GM23338 (cell line): ENCODE measurements at regions not wholly inside any gene's neighbourhood (a gene's known extent, or its start where the extent isn't known, plus 50 kb on each side); places are given as distances from the start of the nearest gene placed in this dataset.

Source experiments
- ATAC-seq: fragments of 200-7000 bp; cut with Tn5 transposase; 3 replicates; pipeline ENCODE4 v1.9.1; 2020
- DNase-seq: peaks from one replicate; pipeline ENCODE4 v3.0.0-alpha.2; 2015; ENCODE audit warnings: low spot score
- H2AFZ ChIP-seq: fragments of 200-600 bp; sonication (generic); 2 replicates; pipeline ENCODE4 v1.8.0; 2016; ENCODE audit warnings: antibody characterized with exemption, mild to moderate bottlenecking, moderate library complexity
- H3F3A ChIP-seq: fragments of 200-600 bp; sonication (generic); replicated peaks from 2 replicates; pipeline ENCODE4 v1.8.0; 2017; ENCODE audit warnings: antibody characterized with exemption, mixed run types, low read depth
- H3K27ac ChIP-seq: fragments of 200-600 bp; sonication (generic); 2 replicates; pipeline ENCODE4 v1.6.1; 2016; ENCODE audit warnings: low read depth
- H3K27me3 ChIP-seq: fragments of 200-600 bp; sonication (generic); 2 replicates; pipeline ENCODE4 v1.8.0; 2016; ENCODE audit warnings: mild to moderate bottlenecking, mixed run types, moderate library complexity; ENCODE audit not compliant: insufficient read depth
- H3K36me3 ChIP-seq: fragments of 200-600 bp; sonication (generic); 2 replicates; pipeline ENCODE4 v1.8.0; 2016; ENCODE audit warnings: mild to moderate bottlenecking; ENCODE audit not compliant: insufficient read depth
- H3K4me1 ChIP-seq: fragments of 200-600 bp; sonication (generic); 2 replicates; pipeline ENCODE4 v1.8.0; 2016; ENCODE audit warnings: mild to moderate bottlenecking, moderate library complexity; ENCODE audit not compliant: insufficient read depth
- H3K4me2 ChIP-seq: fragments of 200-600 bp; sonication (generic); 2 replicates; pipeline ENCODE4 v1.7.1; 2017; ENCODE audit warnings: mixed run types
- H3K4me3 ChIP-seq: fragments of 200-600 bp; sonication (generic); 2 replicates; pipeline ENCODE4 v1.6.1; 2016; ENCODE audit warnings: mixed run types
- H3K79me2 ChIP-seq: fragments of 200-600 bp; sonication (generic); replicated peaks from 2 replicates; pipeline ENCODE4 v1.8.0; 2017; ENCODE audit warnings: mild to moderate bottlenecking; ENCODE audit not compliant: insufficient read depth
- H3K9me2 ChIP-seq: fragments of 200-600 bp; sonication (generic); 2 replicates; pipeline ENCODE4 v1.8.0; 2017; ENCODE audit not compliant: insufficient read depth
- H4K20me1 ChIP-seq: fragments of 200-600 bp; sonication (generic); replicated peaks from 2 replicates; pipeline ENCODE4 v1.8.0; 2017; ENCODE audit warnings: mild to moderate bottlenecking; ENCODE audit not compliant: insufficient read depth
- H3K27ac Mint-ChIP-seq: 2 replicates; pipeline ENCODE4 v1.8.0; 2020; ENCODE audit warnings: inconsistent platforms, mild to moderate bottlenecking, moderate library complexity, mixed read lengths
- H3K27me3 Mint-ChIP-seq: 3 replicates; pipeline ENCODE4 v1.8.0; 2022; ENCODE audit warnings: low read depth, mild to moderate bottlenecking, moderate library complexity, mixed read lengths, inconsistent platforms; ENCODE audit not compliant: insufficient read depth, poor library complexity
- H3K36me3 Mint-ChIP-seq: 3 replicates; pipeline ENCODE4 v1.8.0; 2021; ENCODE audit warnings: low read depth, mild to moderate bottlenecking, inconsistent platforms, moderate library complexity, mixed read lengths
- H3K4me1 Mint-ChIP-seq: 3 replicates; pipeline ENCODE4 v1.8.0; 2020; ENCODE audit warnings: mild to moderate bottlenecking, inconsistent platforms, mixed read lengths
- H3K4me3 Mint-ChIP-seq: 3 replicates; pipeline ENCODE4 v1.8.0; 2021; ENCODE audit warnings: moderate library complexity, mild to moderate bottlenecking, inconsistent platforms, mixed read lengths
- H3K9me3 Mint-ChIP-seq: 3 replicates; pipeline ENCODE4 v1.8.0; 2020; ENCODE audit warnings: moderate library complexity, mild to moderate bottlenecking, inconsistent platforms, mixed read lengths
- ETS1 ChIP-seq: IDR thresholded peaks from 2 replicates; pipeline ENCODE4 v1.6.1; 2016; ENCODE audit warnings: antibody characterized with exemption
- EZH2 ChIP-seq: fragments of 200-600 bp; sonication (generic); IDR thresholded peaks from one replicate; pipeline ENCODE4 v1.8.0; 2017; ENCODE audit warnings: antibody characterized with exemption, mild to moderate bottlenecking, low read depth; ENCODE audit not compliant: unreplicated experiment
- EZH2phosphoT487 ChIP-seq: fragments of 200-600 bp; sonication (generic); IDR thresholded peaks from one replicate; pipeline ENCODE4 v1.8.1; 2018; ENCODE audit warnings: antibody characterized with exemption; ENCODE audit not compliant: unreplicated experiment
- JUNB ChIP-seq: IDR thresholded peaks from one replicate; pipeline ENCODE4 v1.6.1; 2016; ENCODE audit warnings: antibody characterized with exemption; ENCODE audit not compliant: unreplicated experiment
- NANOG ChIP-seq: IDR thresholded peaks from 2 replicates; pipeline ENCODE4 v1.6.1; 2016; ENCODE audit warnings: antibody characterized with exemption, borderline replicate concordance
- POLR2AphosphoS5 ChIP-seq: IDR thresholded peaks from 2 replicates; pipeline ENCODE4 v1.6.1; 2016; ENCODE audit warnings: antibody characterized with exemption, low read depth
- ZNF114 ChIP-seq: fragments of 250-450 bp; sonication (Bioruptor Pico); IDR thresholded peaks from 2 replicates; pipeline ENCODE4 v1.5.0; 2020; ENCODE audit warnings: mild to moderate bottlenecking, moderate library complexity
- ZNF331 ChIP-seq: fragments of 250-450 bp; sonication (Bioruptor Pico); IDR thresholded peaks from 2 replicates; pipeline ENCODE4 v1.5.0; 2020; ENCODE audit warnings: low read depth, mild to moderate bottlenecking, moderate library complexity
- ZNF462 ChIP-seq: fragments of 250-450 bp; sonication (Bioruptor Pico); IDR thresholded peaks from 2 replicates; pipeline ENCODE4 v1.5.0; 2020; ENCODE audit warnings: mild to moderate bottlenecking, moderate library complexity

GRCh38 chr9:11356067-11356466, 743.3 kb upstream of the PTPRD start:
- Mint-ChIP-seq H3K27ac (no peak overlapping the region), H3K4me1 (peaks cover 6% of the 10 kb centered on the region; the same call in 1 of the 3 replicates), H3K27me3 (no peaks in the 10 kb centered on the region), H3K4me3 (no peak overlapping the region), H3K36me3 (no peaks in the 10 kb centered on the region), H3K9me3 (no peaks in the 10 kb centered on the region)
- no peaks in the 10 kb centered on the region for H4K20me1 ChIP-seq
- DNase-seq (no peak), ATAC-seq (no peak)
- H3F3A ChIP-seq, result no peaks in the 10 kb centered on the region
- no peak overlapping the region for H3K4me2 ChIP-seq
- H3K27ac ChIP-seq, result no peak overlapping the region
- no peaks in the 10 kb centered on the region for H3K9me2 ChIP-seq
- H3K36me3 ChIP-seq, result no peaks in the 10 kb centered on the region
- H3K79me2 ChIP-seq, result no peaks in the 10 kb centered on the region
- no peak overlapping the region for H2AFZ ChIP-seq
- H3K4me1 ChIP-seq, result no peaks in the 10 kb centered on the region
- TF ChIP-seq EZH2, result no peak
- no peak for TF ChIP-seq JUNB
- TF ChIP-seq ZNF331 (CRISPR knock-in tag), result no peak
- TF ChIP-seq POLR2AphosphoS5, result no peak
- TF ChIP-seq ETS1, result no peak
- no peak for TF ChIP-seq ZNF462 (CRISPR knock-in tag)
- TF ChIP-seq NANOG, result no peak
- no peak for TF ChIP-seq EZH2phosphoT487
- no peak for TF ChIP-seq ZNF114 (CRISPR knock-in tag)
- H3K27me3 ChIP-seq, result no peaks in the 10 kb centered on the region
- no peak overlapping the region for H3K4me3 ChIP-seq
